Chondrocyte (in vitro differentiated cells): ENCODE measurements at regions not wholly inside any gene's neighbourhood (a gene's known extent, or its start where the extent isn't known, plus 50 kb on each side); places are given as distances from the start of the nearest gene placed in this dataset.

Experiments
- DNase-seq: peaks from one replicate; pipeline ENCODE4 v3.0.0; 2021; ENCODE audit warnings: mixed read lengths, low spot score
- H3K27ac Mint-ChIP-seq: one replicate; pipeline ENCODE4 v1.8.0; 2021; ENCODE audit warnings: mild to moderate bottlenecking, moderate library complexity, mixed read lengths; ENCODE audit not compliant: unreplicated experiment
- H3K27me3 Mint-ChIP-seq: 2 replicates; pipeline ENCODE4 v1.8.0; 2021; ENCODE audit warnings: low read depth, mixed read lengths
- H3K36me3 Mint-ChIP-seq: 2 replicates; pipeline ENCODE4 v1.8.0; 2021; ENCODE audit warnings: low read depth, mixed read lengths
- H3K4me1 Mint-ChIP-seq: 2 replicates; pipeline ENCODE4 v1.8.0; 2021; ENCODE audit warnings: low read depth, mild to moderate bottlenecking, mixed read lengths
- H3K4me3 Mint-ChIP-seq: one replicate; pipeline ENCODE4 v1.8.0; 2021; ENCODE audit warnings: mild to moderate bottlenecking, moderate library complexity, mixed read lengths; ENCODE audit not compliant: unreplicated experiment
- H3K9me3 Mint-ChIP-seq: 2 replicates; pipeline ENCODE4 v1.8.0; 2021; ENCODE audit warnings: low read depth, mixed read lengths
- CTCF ChIP-seq: fragments of 200-600 bp; sonication (generic); IDR thresholded peaks from 2 replicates; pipeline ENCODE4 v1.5.0; 2021; ENCODE audit warnings: antibody characterized with exemption, mild to moderate bottlenecking, moderate library complexity

GRCh38 chr6:87791485-87791884 is 89.5 kb upstream of the AKIRIN2 start:
- Mint-ChIP-seq H3K4me3 (no peak overlapping the region), H3K9me3 (no peaks in the 10 kb centered on the region), H3K4me1 (peaks cover 15% of the 10 kb centered on the region), H3K36me3 (no peaks in the 10 kb centered on the region), H3K27me3 (peaks cover 1% of the 10 kb centered on the region), H3K27ac (no peak overlapping the region)
- DNase-seq, result no peak
- TF ChIP-seq CTCF, result no peak

- no peak overlapping the region for H3K27ac Mint-ChIP-seq
- peaks cover 11% of the 10 kb centered on the region for H3K4me1 Mint-ChIP-seq
- no peaks in the 10 kb centered on the region for H3K36me3 Mint-ChIP-seq
- no peak for DNase-seq
- H3K9me3 Mint-ChIP-seq, result no peaks in the 10 kb centered on the region
- peaks cover 1% of the 10 kb centered on the region for H3K27me3 Mint-ChIP-seq
- H3K4me3 Mint-ChIP-seq, result no peak overlapping the region
- TF ChIP-seq CTCF, result no peak
Measured at GRCh38 chr6:87791029-87791428, 89.0 kb upstream of the AKIRIN2 start.

- Mint-ChIP-seq H3K4me1 (peaks cover 10% of the 10 kb centered on the region), H3K36me3 (no peaks in the 10 kb centered on the region), H3K9me3 (peaks cover 4% of the 10 kb centered on the region), H3K27ac (no peak overlapping the region), H3K4me3 (no peak overlapping the region), H3K27me3 (peaks cover 1% of the 10 kb centered on the region)
- no peak for DNase-seq
- TF ChIP-seq CTCF, result no peak
Measured at GRCh38 chr6:87789900-87790290, 87.9 kb upstream of the AKIRIN2 start.

- Mint-ChIP-seq H3K27me3 (peaks cover 1% of the 10 kb centered on the region), H3K9me3 (peaks cover 4% of the 10 kb centered on the region), H3K4me3 (no peak overlapping the region), H3K4me1 (peaks cover 10% of the 10 kb centered on the region), H3K36me3 (no peaks in the 10 kb centered on the region), H3K27ac (no peak overlapping the region)
- no peak for TF ChIP-seq CTCF
- DNase-seq, result no peak
Measured at GRCh38 chr6:87789198-87789899, 87.3 kb upstream of the AKIRIN2 start.

- no peak for DNase-seq
- H3K4me1 Mint-ChIP-seq, result peaks cover 10% of the 10 kb centered on the region
- peaks cover 1% of the 10 kb centered on the region for H3K27me3 Mint-ChIP-seq
- TF ChIP-seq CTCF, result no peak
- no peaks in the 10 kb centered on the region for H3K36me3 Mint-ChIP-seq
- H3K9me3 Mint-ChIP-seq, result peaks cover 4% of the 10 kb centered on the region
- H3K4me3 Mint-ChIP-seq, result no peak overlapping the region
- no peak overlapping the region for H3K27ac Mint-ChIP-seq
Measured at GRCh38 chr6:87788141-87788540, 86.1 kb upstream of the AKIRIN2 start.
